ENCODE measurements at regions not wholly inside any gene's neighbourhood (a gene's known extent, or its start where the extent isn't known, plus 50 kb on each side); places are given as distances from the start of the nearest gene placed in this dataset.

- TF ChIP-seq CTCF (conservative IDR thresholded peaks at IDR 0.05) (no peak), EZH2 (IDR thresholded peaks at IDR 0.05; ENCODE audit: low read depth) (no peak)
These were observed 202.1 kb upstream of the KITLG start for GRCh38 chr12:88782351-88782750.
